Activated T-cell treated with anti-CD3 and anti-CD28 coated beads for 4 hours (primary cell): ENCODE measurements at regions not wholly inside any gene's neighbourhood (a gene's known extent, or its start where the extent isn't known, plus 50 kb on each side); places are given as distances from the start of the nearest gene placed in this dataset.

Source experiments
- DNase-seq: peaks from one replicate; pipeline ENCODE4 v3.0.0-alpha.2; 2020

DNA sequence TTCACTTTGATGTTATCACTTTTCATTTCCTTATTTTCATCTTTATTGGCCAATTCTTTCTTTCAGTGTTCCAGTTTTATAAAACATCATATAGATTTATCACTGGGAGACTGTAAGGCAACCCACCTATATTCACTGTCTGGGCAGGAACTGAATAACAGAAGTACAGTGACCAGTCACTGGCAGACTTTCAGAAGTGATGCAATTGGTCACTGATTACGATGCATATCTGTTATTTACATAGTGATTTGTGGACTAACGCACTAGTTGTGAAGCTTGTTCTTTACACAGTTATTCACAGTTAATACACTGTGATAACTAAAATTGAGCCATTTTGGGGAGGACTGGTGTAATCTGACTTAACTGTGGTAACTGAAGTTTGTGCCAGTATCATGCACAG is 190.2 kb upstream of the DPH6 start:
- DNase-seq = no peak

- DNase-seq = no peak
These were observed 191.5 kb upstream of the DPH6 start for GRCh38 chr15:35737441-35737840.

DNA sequence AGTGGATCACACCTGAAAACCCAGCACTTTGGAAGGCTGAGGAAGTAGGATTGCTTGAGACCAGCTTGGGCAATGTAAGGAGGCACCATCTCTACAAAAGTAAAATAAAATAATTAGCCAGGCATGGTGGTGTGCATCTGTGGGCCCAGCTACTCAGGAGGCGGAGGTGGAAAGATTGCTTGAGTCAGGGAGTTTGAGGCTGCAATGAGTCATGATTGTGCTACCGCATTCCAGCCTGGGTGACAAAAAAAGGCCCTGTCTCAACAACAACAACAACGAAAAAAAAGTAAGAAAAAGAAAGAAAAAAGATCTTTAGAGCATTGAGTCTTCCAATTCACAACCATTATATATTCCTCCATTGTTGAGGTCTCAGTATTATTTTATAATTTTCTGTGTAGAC is 192.4 kb upstream of the DPH6 start:
- DNase-seq = no peak

DNA sequence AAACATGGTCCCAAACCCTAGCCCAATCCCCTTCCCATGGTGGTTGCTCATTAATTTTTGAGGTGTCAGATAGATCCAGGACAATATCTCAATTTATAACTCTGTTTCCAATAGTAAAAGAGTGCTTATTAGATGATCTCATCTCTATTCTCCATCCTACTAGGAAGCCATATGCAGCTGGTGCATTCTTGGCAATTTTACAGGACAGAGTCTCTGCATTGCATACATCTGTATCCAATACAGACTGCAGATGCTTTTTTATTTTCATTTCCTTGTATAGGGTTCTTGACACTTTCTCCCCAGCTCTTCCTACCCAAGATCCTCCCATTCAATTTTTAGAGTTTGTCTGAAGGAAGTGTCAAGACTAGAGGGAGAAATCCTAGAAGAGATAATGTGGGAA is 194.8 kb upstream of the DPH6 start:
- DNase-seq = no peak

- no peak for DNase-seq
These were observed 195.4 kb upstream of the DPH6 start for GRCh38 chr15:35741395-35741794.

GRCh38 chr15:35741881-35742280 is 195.9 kb upstream of the DPH6 start:
- DNase-seq = no peak

- no peak for DNase-seq
These were observed 197.4 kb upstream of the DPH6 start for GRCh38 chr15:35743321-35743720.

DNA sequence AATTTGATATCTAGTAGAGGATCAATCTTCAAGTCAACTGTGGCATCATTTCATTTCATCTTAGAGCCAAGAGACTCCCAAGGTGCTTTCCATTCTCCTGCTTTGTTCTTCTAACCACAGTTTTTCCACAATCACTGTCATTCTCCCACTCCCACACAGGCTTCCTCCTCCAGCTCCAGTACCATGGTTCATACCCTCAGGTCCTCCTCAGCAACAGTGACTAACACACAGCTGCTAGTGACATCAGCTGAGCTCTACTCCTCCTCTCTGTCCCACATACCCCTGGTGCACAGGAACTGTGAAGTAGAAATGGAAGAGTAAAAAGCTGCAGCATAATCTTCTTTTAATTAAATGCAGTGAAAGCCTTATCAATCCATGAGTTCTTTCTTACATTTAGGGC is 200.2 kb upstream of the DPH6 start:
- DNase-seq = no peak

DNA sequence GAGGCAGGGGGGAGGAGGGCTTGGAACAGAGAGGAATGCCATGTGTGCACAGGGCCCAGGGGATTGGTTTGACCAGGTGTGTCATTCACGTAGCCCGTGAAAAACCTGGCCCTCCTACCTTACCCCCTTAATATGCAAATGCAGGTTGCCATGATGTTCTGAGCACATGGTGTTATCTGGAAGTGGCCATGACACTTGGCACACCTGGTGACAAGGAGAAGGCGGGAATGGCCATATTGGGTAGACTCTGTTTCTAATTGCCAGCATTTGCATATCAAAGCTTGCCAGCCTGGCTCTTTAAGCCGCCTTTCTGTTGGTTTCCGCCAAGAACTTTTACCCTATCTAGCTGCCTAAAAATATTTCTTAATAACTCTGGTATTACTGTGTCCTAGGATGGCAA is 202.1 kb upstream of the DPH6 start:
- no peak for DNase-seq

GRCh38 chr15:35750051-35750450 is 204.1 kb upstream of the DPH6 start:
- DNase-seq = no peak

DNA sequence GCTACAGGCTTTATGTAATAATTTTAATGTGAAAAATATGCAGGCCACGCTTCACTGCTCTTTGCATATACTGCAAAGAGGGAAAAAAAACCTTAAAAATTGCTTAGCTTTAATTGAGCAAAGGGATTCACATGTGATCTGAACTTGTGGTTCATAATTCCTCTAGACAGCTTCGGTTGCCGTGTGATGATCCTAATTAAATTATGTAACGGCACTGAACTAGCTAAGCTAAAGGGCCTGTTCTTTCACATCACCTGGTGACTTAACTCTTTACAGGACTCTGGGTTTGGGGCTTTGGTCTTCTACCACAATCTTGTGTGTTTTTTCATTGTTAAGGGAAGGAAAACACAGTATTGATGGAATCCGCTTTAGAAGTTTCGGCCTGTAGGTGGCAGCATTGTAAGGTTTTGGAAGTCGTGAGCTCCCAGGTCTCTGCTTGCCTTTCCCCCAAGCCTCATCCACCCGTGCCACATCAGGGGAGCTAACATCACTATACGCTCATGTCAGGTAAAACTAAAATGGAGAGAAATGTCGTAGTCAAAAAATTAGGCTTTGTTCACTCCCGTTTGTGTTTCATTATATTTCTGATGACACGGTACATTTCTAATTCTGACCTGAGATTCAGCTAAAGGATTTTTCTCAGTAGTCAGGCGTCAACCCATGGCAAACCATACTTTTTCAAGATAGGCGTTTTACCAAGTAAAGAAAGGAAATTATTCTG is 205.6 kb upstream of the DPH6 start:
- peak; percentile 27 for DNase-seq

DNA sequence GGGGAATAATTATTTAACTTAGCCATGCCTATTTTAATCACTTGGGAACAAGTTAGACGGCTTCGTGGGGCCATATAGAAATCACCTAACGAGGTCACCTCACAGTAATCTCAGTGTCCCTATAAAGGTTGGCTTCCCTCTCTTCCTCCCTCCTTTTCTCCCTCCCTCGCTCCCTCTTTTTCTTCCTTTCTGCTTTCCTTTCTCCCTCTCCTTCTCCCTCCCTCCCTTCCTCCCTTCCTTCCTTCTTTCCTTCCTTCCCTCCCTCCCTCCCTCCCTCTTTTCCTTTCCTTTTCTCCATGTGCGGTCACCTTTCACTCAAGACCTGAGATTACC is 206.1 kb upstream of the DPH6 start:
- no peak for DNase-seq

DNA sequence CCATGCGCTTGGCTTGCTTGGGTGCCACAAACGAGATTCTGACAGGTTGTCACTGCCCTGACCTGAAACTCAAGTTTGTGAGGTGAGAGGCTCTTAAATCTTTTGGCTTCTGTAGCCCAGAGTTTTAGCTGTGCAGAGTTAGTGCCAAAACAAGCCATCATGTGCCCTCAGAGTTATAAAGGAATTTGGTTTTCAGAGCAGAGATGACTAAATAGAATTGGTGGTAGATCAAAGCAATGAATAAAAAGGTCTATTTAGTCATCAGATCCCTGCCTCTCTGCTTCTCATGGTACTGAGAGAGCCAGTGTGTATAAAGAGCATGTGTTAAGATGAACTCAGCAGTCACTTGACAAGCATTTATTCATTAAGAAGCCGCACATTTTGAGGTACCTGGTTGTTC is 207.5 kb upstream of the DPH6 start:
- no peak for DNase-seq

DNA sequence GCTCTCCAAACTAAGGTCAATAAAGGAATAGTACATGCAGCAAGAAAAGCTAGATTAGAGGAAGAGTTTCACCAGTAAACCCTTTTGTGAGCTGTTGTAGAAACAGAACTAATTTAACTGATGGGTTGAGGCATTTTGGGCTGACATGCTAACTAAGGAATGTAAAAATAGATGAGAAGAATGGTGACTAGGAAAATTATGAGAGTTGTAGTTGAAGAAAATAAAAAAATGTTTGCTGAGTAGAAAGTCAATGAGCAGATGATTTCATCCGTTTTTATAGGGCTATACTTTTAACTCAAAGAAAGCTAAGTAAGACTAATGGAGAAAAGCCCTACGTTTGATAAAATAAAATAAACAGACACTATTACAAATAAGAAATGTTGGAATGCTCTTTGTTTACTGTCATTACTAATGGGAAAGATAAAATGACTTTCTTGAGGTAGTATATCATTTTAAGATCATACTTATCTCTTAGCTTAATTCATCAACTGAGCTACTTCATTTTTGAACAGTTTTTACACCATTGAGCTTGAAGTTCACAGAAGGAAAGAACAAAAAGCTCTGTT is 209.4 kb upstream of the DPH6 start:
- DNase-seq = no peak

DNA sequence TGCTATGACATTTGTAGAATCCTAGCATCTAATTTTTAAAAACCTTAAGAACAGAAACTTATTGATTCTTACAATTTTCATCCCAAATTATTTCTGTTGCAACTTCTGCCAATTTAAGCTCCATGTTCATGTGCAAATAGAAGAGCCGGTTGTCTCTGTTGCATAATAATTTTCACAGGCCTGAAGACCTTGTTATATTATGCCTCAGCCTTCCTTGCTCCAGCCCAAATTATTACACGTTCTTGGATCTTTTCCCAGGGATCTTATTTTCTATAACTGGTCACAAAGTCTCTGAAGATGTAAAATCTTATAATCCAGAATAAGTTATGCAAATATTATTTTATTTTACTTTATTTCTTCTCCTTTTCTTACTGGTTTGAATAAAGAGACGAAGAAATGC is 210.7 kb upstream of the DPH6 start:
- DNase-seq = no peak

DNA sequence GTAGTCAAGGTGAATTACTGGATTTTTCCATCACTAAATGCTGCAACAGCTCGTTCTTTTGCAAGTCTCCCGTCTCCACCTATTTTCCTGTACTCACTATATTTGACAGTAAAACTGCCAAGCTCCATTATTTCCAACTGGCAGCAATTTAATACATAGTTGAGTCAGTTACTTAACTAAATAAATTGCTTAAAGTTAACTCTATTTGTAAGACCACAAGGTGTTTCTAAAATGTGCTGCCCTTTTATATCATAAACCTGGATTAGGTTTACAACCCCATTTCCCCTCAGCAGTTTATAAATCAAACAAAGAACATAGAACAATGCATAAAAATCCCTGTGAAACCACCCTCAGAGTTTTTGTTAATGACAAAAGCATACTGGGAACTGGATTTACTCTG is 211.4 kb upstream of the DPH6 start:
- no peak for DNase-seq

- DNase-seq = no peak
These were observed 211.8 kb upstream of the DPH6 start for GRCh38 chr15:35757765-35758164.

DNA sequence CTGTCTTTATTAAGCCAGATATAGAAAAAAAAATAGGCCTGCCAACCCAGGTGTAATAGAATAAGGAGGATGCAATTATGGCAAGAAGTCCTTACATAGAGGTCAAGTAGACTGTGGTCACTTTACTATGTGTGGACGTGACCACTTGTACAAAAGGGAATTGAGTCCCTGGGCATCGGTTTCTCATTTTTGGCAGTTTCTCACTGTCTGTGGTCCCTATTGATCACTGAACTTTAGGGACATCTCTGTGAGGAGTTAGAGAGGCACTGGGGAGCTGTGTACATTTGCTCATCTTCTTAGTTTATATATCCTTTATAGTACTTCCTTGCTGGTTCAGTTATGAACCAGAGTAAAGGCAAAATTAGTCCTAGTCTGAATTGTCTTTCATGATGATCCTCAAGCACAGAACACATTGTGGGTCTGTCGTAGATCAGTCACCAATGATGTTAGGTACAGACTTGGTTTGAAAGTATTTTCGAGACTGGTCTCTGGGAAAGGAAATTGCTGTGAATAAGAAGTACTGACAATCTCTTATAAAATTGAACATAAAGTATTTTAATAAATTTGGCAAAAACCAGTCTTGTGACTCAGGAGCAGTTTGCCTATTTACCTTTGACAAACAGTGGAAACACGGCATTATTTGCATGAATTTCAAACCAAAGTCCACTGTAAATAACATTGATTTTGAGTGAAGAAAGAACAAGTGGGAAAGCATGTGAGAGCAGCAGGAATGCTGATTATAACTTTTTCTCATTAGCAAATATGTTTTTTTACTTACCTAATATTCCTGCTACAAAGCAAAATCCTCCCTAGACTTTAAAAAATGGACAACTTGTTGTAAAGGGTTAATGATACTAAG is 218.9 kb upstream of the DPH6 start:
- DNase-seq = no peak

DNA sequence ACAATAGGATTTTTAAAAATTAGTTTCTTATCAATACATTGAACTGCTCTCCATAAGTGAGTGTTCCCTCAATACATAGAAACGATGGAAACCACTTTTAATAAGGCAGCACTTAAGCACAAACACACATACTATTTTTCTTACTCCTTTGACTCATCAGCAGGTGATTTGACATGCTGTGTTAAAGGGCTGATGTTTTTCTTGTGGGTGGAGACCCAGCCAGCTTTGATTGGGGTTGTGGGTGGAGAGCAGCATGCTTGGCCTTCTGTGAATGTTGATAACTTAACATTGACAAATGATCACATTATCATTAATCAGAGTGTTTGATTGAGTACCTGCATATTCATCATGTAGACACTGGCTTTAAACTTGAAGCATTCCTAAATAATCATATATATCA is 223.0 kb upstream of the DPH6 start:
- no peak for DNase-seq

- no peak for DNase-seq
These were observed 223.7 kb upstream of the DPH6 start for GRCh38 chr15:35769656-35770055.

GRCh38 chr15:35771746-35772442 is 225.9 kb upstream of the DPH6 start:
- no peak for DNase-seq

DNA sequence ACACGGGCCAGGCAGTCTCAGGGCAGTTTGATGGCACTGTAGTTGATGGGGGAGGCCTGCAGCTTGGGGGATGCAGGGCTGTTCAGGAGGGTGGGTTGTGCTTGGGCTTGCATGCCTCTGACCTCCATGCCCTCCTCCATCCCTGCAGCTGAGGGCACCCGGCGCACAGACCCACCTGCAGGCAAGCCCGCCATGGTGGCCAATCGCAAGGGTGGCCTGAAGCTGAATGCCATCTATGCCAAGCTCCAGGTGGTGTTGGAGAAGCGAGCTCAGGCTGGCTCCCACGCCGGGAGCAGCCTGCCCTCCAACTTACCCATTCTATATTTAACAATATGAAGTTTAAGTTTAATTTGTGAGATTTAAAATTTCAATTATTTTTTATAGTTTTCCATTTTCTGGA is 228.7 kb upstream of the DPH6 start:
- no peak for DNase-seq

DNA sequence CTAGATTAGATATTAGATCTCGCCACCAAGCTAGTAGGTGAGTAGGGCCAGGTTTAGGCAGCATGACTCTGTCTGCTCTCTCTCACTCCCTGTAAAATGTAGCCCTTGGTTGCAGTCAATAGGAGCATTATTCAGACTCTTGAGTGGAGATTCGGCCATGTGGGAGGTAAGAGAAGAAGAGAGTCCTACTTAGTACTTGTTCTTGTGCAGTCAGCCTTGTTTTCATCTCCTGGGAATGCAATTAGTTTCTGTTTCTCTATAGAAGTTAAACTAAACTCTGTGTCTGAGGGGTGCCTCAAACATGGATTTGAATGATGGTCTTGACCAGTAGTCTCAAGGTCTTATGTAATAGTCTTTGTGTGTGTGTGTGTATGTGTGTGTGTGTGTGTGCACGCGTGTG is 229.5 kb upstream of the DPH6 start:
- no peak for DNase-seq

- DNase-seq = no peak
These were observed 231.1 kb upstream of the DPH6 start for GRCh38 chr15:35777061-35777460.
